ENCODE measurements at regions not wholly inside any gene's neighbourhood (a gene's known extent, or its start where the extent isn't known, plus 50 kb on each side); places are given as distances from the start of the nearest gene placed in this dataset.

GRCh38 chr11:92697461-92698312, 271.8 kb upstream of the MTNR1B start:
- H3K79me2 ChIP-seq (ENCODE audit: control insufficient read depth, insufficient read depth, low read length), result no peaks in the 10 kb centered on the region
- H2AFZ ChIP-seq (ENCODE audit: control insufficient read depth, low read length), result peak overlapping the region; percentile 32
- FAIRE-seq (no peak), DNase-seq (ENCODE audit: low read depth, low spot score) (no peak)
- H3K4me2 ChIP-seq (ENCODE audit: control insufficient read depth, extremely low read depth, insufficient read depth, low read depth, low read length), result no peak overlapping the region
- no peaks in the 10 kb centered on the region for H3K9me1 ChIP-seq (ENCODE audit: control insufficient read depth, extremely low read depth, insufficient read depth, low read length)
- no peaks in the 10 kb centered on the region for H4K20me1 ChIP-seq (ENCODE audit: control insufficient read depth, extremely low read depth, insufficient read depth, low read length)
- no peak overlapping the region for H3K4me3 ChIP-seq (ENCODE audit: control insufficient read depth in 2 of 3, extremely low read depth in 1 of 3, insufficient read depth in 2 of 3, low read depth in 1 of 3, low read length in 3 of 3)
- no peaks in the 10 kb centered on the region for H3K27me3 ChIP-seq (ENCODE audit: control insufficient read depth, extremely low read depth, insufficient read depth, low read length)
- TF ChIP-seq CTCF (optimal IDR thresholded peaks at IDR 0.05 in 1 of 3, IDR thresholded peaks at IDR 0.05 in 1 of 3, conservative IDR thresholded peaks at IDR 0.05 in 1 of 3; ENCODE audit: extremely low read depth in 1 of 3, insufficient read depth in 2 of 3, low read length in 3 of 3) (no peak), EZH2 (IDR thresholded peaks at IDR 0.05; ENCODE audit: low read length) (no peak)
- dilution Hi-C loops (cut with MboI; ENCODE audit: extremely low pct_ligation_motif_present, low sequenced_read_pairs), result no loop called here
- peaks cover 26% of the 10 kb centered on the region for H3K4me1 ChIP-seq (ENCODE audit: control insufficient read depth, extremely low read depth, insufficient read depth, low read length)
- H3K27ac ChIP-seq (ENCODE audit: control insufficient read depth, insufficient read depth, low read length), result no peak overlapping the region
- no peaks in the 10 kb centered on the region for H3K36me3 ChIP-seq (ENCODE audit: control insufficient read depth in 2 of 2, extremely low read depth in 1 of 2, insufficient read depth in 2 of 2, low read length in 2 of 2)
- H3K9me3 ChIP-seq (ENCODE audit: control insufficient read depth, low read depth, low read length), result no peaks in the 10 kb centered on the region
- H3K9ac ChIP-seq (ENCODE audit: control insufficient read depth, extremely low read depth, insufficient read depth, low read length), result no peak overlapping the region

GRCh38 chr11:92698742-92699141, 270.7 kb upstream of the MTNR1B start:
- Histone ChIP-seq H3K27me3 (ENCODE audit: control insufficient read depth, extremely low read depth, insufficient read depth, low read length) (no peaks in the 10 kb centered on the region), H4K20me1 (ENCODE audit: control insufficient read depth, extremely low read depth, insufficient read depth, low read length) (no peaks in the 10 kb centered on the region), H2AFZ (ENCODE audit: control insufficient read depth, low read length) (no peak overlapping the region), H3K27ac (ENCODE audit: control insufficient read depth, insufficient read depth, low read length) (no peak overlapping the region), H3K79me2 (ENCODE audit: control insufficient read depth, insufficient read depth, low read length) (no peaks in the 10 kb centered on the region), H3K4me1 (ENCODE audit: control insufficient read depth, extremely low read depth, insufficient read depth, low read length) (peaks cover 27% of the 10 kb centered on the region), H3K4me2 (ENCODE audit: control insufficient read depth, extremely low read depth, insufficient read depth, low read depth, low read length) (no peak overlapping the region), H3K4me3 (ENCODE audit: control insufficient read depth in 2 of 3, extremely low read depth in 1 of 3, insufficient read depth in 2 of 3, low read depth in 1 of 3, low read length in 3 of 3) (no peak overlapping the region), H3K9me3 (ENCODE audit: control insufficient read depth, low read depth, low read length) (no peaks in the 10 kb centered on the region), H3K9me1 (ENCODE audit: control insufficient read depth, extremely low read depth, insufficient read depth, low read length) (no peaks in the 10 kb centered on the region), H3K36me3 (ENCODE audit: control insufficient read depth in 2 of 2, extremely low read depth in 1 of 2, insufficient read depth in 2 of 2, low read length in 2 of 2) (no peaks in the 10 kb centered on the region), H3K9ac (ENCODE audit: control insufficient read depth, extremely low read depth, insufficient read depth, low read length) (no peak overlapping the region)
- dilution Hi-C loops (cut with MboI; ENCODE audit: extremely low pct_ligation_motif_present, low sequenced_read_pairs), result no loop called here
- TF ChIP-seq CTCF (optimal IDR thresholded peaks at IDR 0.05 in 1 of 3, IDR thresholded peaks at IDR 0.05 in 1 of 3, conservative IDR thresholded peaks at IDR 0.05 in 1 of 3; ENCODE audit: extremely low read depth in 1 of 3, insufficient read depth in 2 of 3, low read length in 3 of 3), result no peak
- no peak for TF ChIP-seq EZH2 (IDR thresholded peaks at IDR 0.05; ENCODE audit: low read length)
- no peak for DNase-seq (ENCODE audit: low read depth, low spot score)
- FAIRE-seq, result no peak

Data from keratinocyte (primary cell).